KMS-11 (cell line): ENCODE measurements at regions not wholly inside any gene's neighbourhood (a gene's known extent, or its start where the extent isn't known, plus 50 kb on each side); places are given as distances from the start of the nearest gene placed in this dataset.

Experiments used
- H2AFZ ChIP-seq: fragments of 200-600 bp; sonication (generic); 2 replicates; pipeline ENCODE4 v1.6.1; 2016; ENCODE audit warnings: antibody characterized with exemption, mixed run types, low read depth
- H3K27ac ChIP-seq: fragments of 200-600 bp; sonication (generic); 2 replicates; pipeline ENCODE4 v1.6.1; 2016; ENCODE audit warnings: mild to moderate bottlenecking, mixed run types
- H3K27me3 ChIP-seq: fragments of 200-600 bp; sonication (generic); 2 replicates; pipeline ENCODE4 v1.6.1; 2017; ENCODE audit warnings: mild to moderate bottlenecking, low read depth, mixed run types, moderate library complexity; ENCODE audit not compliant: insufficient read depth
- H3K36me3 ChIP-seq: fragments of 200-600 bp; sonication (generic); 2 replicates; pipeline ENCODE4 v1.6.1; 2017; ENCODE audit warnings: mild to moderate bottlenecking, mixed run types; ENCODE audit not compliant: insufficient read depth
- H3K4me1 ChIP-seq: fragments of 200-600 bp; sonication (generic); 2 replicates; pipeline ENCODE4 v1.6.1; 2016; ENCODE audit warnings: mild to moderate bottlenecking, low read depth, mixed run types; ENCODE audit not compliant: poor library complexity, severe bottlenecking
- H3K4me2 ChIP-seq: fragments of 200-600 bp; sonication (generic); 2 replicates; pipeline ENCODE4 v1.7.0; 2016; ENCODE audit warnings: mild to moderate bottlenecking, mixed run types
- H3K4me3 ChIP-seq: fragments of 200-600 bp; sonication (generic); IDR thresholded peaks from 2 replicates; pipeline ENCODE4 v1.6.1; 2017; ENCODE audit warnings: low read depth, low read length, mixed read lengths; ENCODE audit not compliant: insufficient read depth
- H3K79me2 ChIP-seq: fragments of 200-600 bp; sonication (generic); 2 replicates; pipeline ENCODE4 v1.6.1; 2016; ENCODE audit warnings: low read depth, mixed run types; ENCODE audit not compliant: insufficient read depth
- H3K9ac ChIP-seq: fragments of 200-600 bp; sonication (generic); 2 replicates; pipeline ENCODE4 v1.6.1; 2016; ENCODE audit warnings: mild to moderate bottlenecking, mixed run types
- H4K20me1 ChIP-seq: fragments of 200-600 bp; sonication (generic); 2 replicates; pipeline ENCODE4 v1.6.1; 2016; ENCODE audit warnings: mild to moderate bottlenecking, mixed run types; ENCODE audit not compliant: insufficient read depth
- CTCF ChIP-seq: fragments of 200-600 bp; sonication (generic); conservative IDR thresholded peaks from 2 replicates; pipeline ENCODE4 v1.6.1; 2017; ENCODE audit warnings: low read depth, mild to moderate bottlenecking, antibody characterized with exemption, low read length, moderate library complexity, mixed read lengths

- H3K36me3 ChIP-seq: no peaks in the 10 kb centered on the region
- no peaks in the 10 kb centered on the region for H4K20me1 ChIP-seq
Measured at GRCh38 chr1:163970699-163971098, 588.3 kb upstream of the PBX1 start.

GRCh38 chr1:163973586-163973985 lies 585.4 kb upstream of the PBX1 start:
- Histone ChIP-seq H3K4me3 (no peak overlapping the region), H3K9ac (no peak overlapping the region)
- TF ChIP-seq CTCF: no peak

More at GRCh38 chr1:163970699-163971098, 588.3 kb upstream of the PBX1 start:
- Histone ChIP-seq H3K4me1 (no peaks in the 10 kb centered on the region), H2AFZ (no peak overlapping the region), H3K4me2 (no peak overlapping the region), H3K79me2 (no peaks in the 10 kb centered on the region), H3K27me3 (no peaks in the 10 kb centered on the region), H3K4me3 (no peak overlapping the region), H3K9ac (no peak overlapping the region), H3K27ac (no peak overlapping the region)
- TF ChIP-seq CTCF: no peak

GRCh38 chr1:163974120-163974519 lies 584.9 kb upstream of the PBX1 start:
- H4K20me1 ChIP-seq: no peaks in the 10 kb centered on the region
- H3K27me3 ChIP-seq: no peaks in the 10 kb centered on the region
- no peaks in the 10 kb centered on the region for H3K79me2 ChIP-seq
- no peak overlapping the region for H2AFZ ChIP-seq
- no peak overlapping the region for H3K4me3 ChIP-seq
- H3K4me1 ChIP-seq: no peaks in the 10 kb centered on the region
- no peak overlapping the region for H3K9ac ChIP-seq
- no peak overlapping the region for H3K27ac ChIP-seq
- TF ChIP-seq CTCF: no peak
- no peaks in the 10 kb centered on the region for H3K36me3 ChIP-seq
- no peak overlapping the region for H3K4me2 ChIP-seq

More at GRCh38 chr1:163973586-163973985, 585.4 kb upstream of the PBX1 start:
- Histone ChIP-seq H3K27ac (no peak overlapping the region), H3K4me2 (no peak overlapping the region), H3K4me1 (no peaks in the 10 kb centered on the region), H4K20me1 (no peaks in the 10 kb centered on the region), H3K36me3 (no peaks in the 10 kb centered on the region), H3K79me2 (no peaks in the 10 kb centered on the region), H3K27me3 (no peaks in the 10 kb centered on the region), H2AFZ (no peak overlapping the region)

GRCh38 chr1:163980394-163980793 lies 578.6 kb upstream of the PBX1 start:
- H3K36me3 ChIP-seq: no peaks in the 10 kb centered on the region
- no peak overlapping the region for H3K4me3 ChIP-seq
- no peaks in the 10 kb centered on the region for H3K27me3 ChIP-seq
- no peak overlapping the region for H3K4me2 ChIP-seq
- H2AFZ ChIP-seq: no peak overlapping the region
- no peaks in the 10 kb centered on the region for H3K4me1 ChIP-seq
- no peaks in the 10 kb centered on the region for H3K79me2 ChIP-seq
- TF ChIP-seq CTCF: no peak
- no peak overlapping the region for H3K9ac ChIP-seq
- no peak overlapping the region for H3K27ac ChIP-seq
- no peaks in the 10 kb centered on the region for H4K20me1 ChIP-seq
